Naive B cell (primary cell): ENCODE measurements at regions not wholly inside any gene's neighbourhood (a gene's known extent, or its start where the extent isn't known, plus 50 kb on each side); places are given as distances from the start of the nearest gene placed in this dataset.
A peak's percentile ranks its signal among the peaks of the same experiment; 100 is the strongest.

Source experiments
- ATAC-seq, 2 donors: fragments of 150-1000 bp; cut with Tn5 transposase; 2 replicates each; pipeline ENCODE4 v1.10.0; 2021; ENCODE audit warnings: low read depth in 2 of 2, mild to moderate bottlenecking in 2 of 2, moderate library complexity in 2 of 2
- DNase-seq: peaks from one replicate; pipeline ENCODE4 v3.0.0; 2022
- H3K27ac Mint-ChIP-seq, 6 donors: one replicate each; pipeline ENCODE4 v1.8.0; 2020 to 2022; ENCODE audit warnings: mild to moderate bottlenecking in 6 of 6, mixed read lengths in 6 of 6, moderate library complexity in 5 of 6, inconsistent platforms in 2 of 6
- H3K27me3 Mint-ChIP-seq, 3 donors: one replicate each; pipeline ENCODE4 v1.8.0; 2021 to 2022; ENCODE audit warnings: mixed read lengths in 3 of 3, mild to moderate bottlenecking in 1 of 3
- H3K36me3 Mint-ChIP-seq, 2 donors: one replicate each; pipeline ENCODE4 v1.8.0; 2020 to 2022; ENCODE audit warnings: mixed read lengths in 2 of 2, inconsistent platforms in 1 of 2, mild to moderate bottlenecking in 1 of 2
- H3K4me1 Mint-ChIP-seq, 3 donors: one replicate each; pipeline ENCODE4 v1.8.0; 2020 to 2022; ENCODE audit warnings: mixed read lengths in 3 of 3, inconsistent platforms in 1 of 3, mild to moderate bottlenecking in 1 of 3, moderate library complexity in 1 of 3
- H3K4me3 Mint-ChIP-seq, 8 donors: one replicate each; pipeline ENCODE4 v1.8.0; 2020 to 2022; ENCODE audit warnings: mild to moderate bottlenecking in 8 of 8, mixed read lengths in 8 of 8, moderate library complexity in 8 of 8, inconsistent platforms in 2 of 8
- H3K9me3 Mint-ChIP-seq, 7 donors: one replicate each; pipeline ENCODE4 v1.8.0; 2020 to 2022; ENCODE audit warnings: mixed read lengths in 7 of 7, mild to moderate bottlenecking in 5 of 7, inconsistent platforms in 2 of 7, moderate library complexity in 1 of 7

DNA sequence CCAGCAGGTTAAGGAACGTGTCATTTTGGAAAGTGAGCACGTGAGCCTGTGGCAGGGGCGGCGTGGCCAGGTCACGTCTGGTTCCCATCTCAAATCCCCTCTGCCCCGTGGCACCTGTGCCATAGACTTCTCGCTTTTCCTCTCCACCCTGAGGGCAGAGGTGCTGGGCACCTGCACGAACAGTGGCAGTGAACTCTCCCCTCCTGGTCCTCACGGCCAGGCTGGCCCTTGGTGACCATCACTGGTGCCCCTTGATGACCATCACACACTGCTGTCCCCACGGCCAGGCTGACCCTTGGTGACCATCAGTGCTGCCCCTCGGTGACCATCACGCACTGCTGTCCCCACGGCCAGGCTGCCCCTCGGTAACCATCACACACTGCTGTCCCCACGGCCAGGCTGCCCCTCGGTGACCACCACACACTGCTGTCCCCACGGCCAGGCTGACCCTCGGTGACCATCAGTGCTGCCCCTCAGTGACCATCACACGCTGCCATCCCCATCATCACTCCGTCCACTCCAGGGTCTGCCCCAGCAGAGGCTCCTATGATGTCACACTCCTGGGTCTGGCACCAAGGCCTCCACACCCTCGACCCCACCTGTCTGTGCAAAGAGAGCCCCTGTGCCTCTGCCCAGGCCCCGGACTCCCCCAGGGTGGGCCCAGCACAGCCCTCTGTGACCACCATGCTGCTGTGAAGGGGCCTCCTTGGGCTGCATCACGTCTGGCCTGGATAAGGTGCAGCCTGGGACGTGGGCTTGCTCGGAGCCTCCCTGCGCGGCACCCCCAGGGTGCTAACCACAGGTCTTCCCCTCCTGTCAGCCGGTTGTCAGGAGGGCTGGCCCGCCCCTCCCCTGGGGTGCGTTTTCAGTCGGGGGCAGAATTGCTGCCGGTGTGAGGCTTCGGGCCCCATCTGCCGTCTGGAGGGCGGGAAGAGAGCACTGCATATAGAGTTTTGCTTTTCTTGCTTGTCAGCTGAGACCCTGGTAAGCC is 738.6 kb downstream of the BRD1 start:
- H3K9me3 Mint-ChIP-seq, result no peaks in the 10 kb centered on the region
- no peak for ATAC-seq
- no peak overlapping the region for H3K4me3 Mint-ChIP-seq

GRCh38 chr22:49087716-49088601 is 739.7 kb downstream of the BRD1 start:
- Mint-ChIP-seq H3K36me3 (no peaks in the 10 kb centered on the region), H3K27me3 (peaks cover 0 to 8% (median 0%) of the 10 kb centered on the region in 3 donors), H3K27ac (no peak overlapping the region), H3K4me1 (no peaks in the 10 kb centered on the region), H3K9me3 (no peaks in the 10 kb centered on the region), H3K4me3 (no peak overlapping the region)
- DNase-seq, result no peak
- ATAC-seq, result no peak

More for the DNA sequence above, 738.6 kb downstream of the BRD1 start:
- no peaks in the 10 kb centered on the region for H3K36me3 Mint-ChIP-seq
- no peak for DNase-seq
- peaks cover 0 to 8% (median 0%) of the 10 kb centered on the region in 3 donors for H3K27me3 Mint-ChIP-seq
- H3K27ac Mint-ChIP-seq, result no peak overlapping the region
- no peaks in the 10 kb centered on the region for H3K4me1 Mint-ChIP-seq

DNA sequence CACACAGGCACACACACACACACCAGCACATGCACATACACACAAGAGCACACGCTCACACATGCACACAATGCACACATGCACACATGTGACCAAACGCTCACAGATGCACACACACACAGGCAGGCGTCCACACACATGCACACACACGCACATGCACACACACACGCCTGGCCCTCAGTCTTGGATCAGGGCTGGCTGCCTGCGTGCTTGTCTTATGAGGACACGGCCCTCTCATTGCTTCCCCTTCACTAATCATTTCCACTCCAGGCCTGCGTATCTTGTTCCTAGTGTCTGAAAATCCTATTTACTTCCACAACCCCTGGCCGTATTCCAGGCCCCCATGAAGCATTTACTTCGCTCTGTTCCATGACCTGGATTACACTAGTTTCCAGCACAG is 740.5 kb downstream of the BRD1 start:
- no peak for ATAC-seq
- peaks cover 0 to 8% (median 0%) of the 10 kb centered on the region in 3 donors for H3K27me3 Mint-ChIP-seq
- no peak overlapping the region for H3K4me3 Mint-ChIP-seq
- DNase-seq, result no peak
- H3K4me1 Mint-ChIP-seq, result no peaks in the 10 kb centered on the region
- H3K9me3 Mint-ChIP-seq, result no peaks in the 10 kb centered on the region
- no peak overlapping the region for H3K27ac Mint-ChIP-seq
- no peaks in the 10 kb centered on the region for H3K36me3 Mint-ChIP-seq

GRCh38 chr22:49086606-49087157 is 741.0 kb downstream of the BRD1 start:
- Mint-ChIP-seq H3K27ac (no peak overlapping the region), H3K9me3 (no peaks in the 10 kb centered on the region), H3K27me3 (peaks cover 0 to 8% (median 0%) of the 10 kb centered on the region in 3 donors), H3K36me3 (no peaks in the 10 kb centered on the region), H3K4me1 (no peaks in the 10 kb centered on the region), H3K4me3 (no peak overlapping the region)
- DNase-seq (no peak), ATAC-seq (no peak)

DNA sequence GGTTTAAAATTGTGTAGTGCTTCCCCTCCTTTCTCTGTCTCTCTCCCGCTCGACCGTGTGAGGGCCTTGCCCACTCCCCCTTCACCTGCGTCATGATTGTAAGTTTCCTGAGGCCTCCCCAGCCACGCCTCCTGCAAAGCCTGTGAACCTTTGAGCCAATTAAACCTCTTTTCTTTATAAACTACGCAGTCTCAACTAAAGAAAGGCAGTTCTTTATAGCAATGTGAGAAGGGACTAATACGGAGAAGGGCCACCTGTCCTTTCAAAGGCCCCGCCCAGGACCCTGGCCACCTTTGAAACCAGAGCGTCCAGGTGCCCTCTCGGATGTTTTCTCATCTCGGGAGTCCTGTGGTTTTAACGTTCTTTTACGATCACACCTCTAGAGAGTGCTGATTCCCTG is 741.5 kb downstream of the BRD1 start:
- Mint-ChIP-seq H3K27ac (no peak overlapping the region), H3K36me3 (no peaks in the 10 kb centered on the region), H3K4me3 (no peak overlapping the region), H3K9me3 (no peaks in the 10 kb centered on the region), H3K27me3 (peaks cover 0 to 6% (median 0%) of the 10 kb centered on the region in 3 donors), H3K4me1 (no peaks in the 10 kb centered on the region)
- DNase-seq (no peak), ATAC-seq (no peak)

DNA sequence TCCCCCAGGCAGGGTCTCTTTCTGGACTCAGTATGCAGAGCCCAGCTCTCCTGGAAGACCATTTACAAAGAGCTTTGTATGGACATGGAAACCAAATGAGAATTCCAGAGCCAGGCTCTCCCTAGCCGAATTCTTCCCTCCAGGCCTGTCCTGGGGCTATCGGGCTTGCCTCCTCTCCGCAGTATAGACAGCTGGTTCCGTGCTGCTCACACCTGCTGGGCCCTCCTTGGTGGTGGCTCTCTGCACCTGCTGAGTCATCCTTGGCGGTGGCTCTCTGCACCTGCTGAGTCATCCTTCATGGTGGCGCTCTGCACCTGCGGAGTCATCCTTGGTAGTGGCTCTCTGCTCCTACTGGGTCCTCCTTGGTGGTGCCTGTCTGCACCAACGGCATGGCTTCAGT is 743.5 kb downstream of the BRD1 start:
- DNase-seq (no peak), ATAC-seq (no peak)
- no peaks in the 10 kb centered on the region for H3K4me1 Mint-ChIP-seq
- H3K9me3 Mint-ChIP-seq, result no peaks in the 10 kb centered on the region
- H3K4me3 Mint-ChIP-seq, result peak overlapping the region in 1 of 8 donors; percentile 15
- no peaks in the 10 kb centered on the region for H3K36me3 Mint-ChIP-seq
- H3K27ac Mint-ChIP-seq, result no peak overlapping the region
- H3K27me3 Mint-ChIP-seq, result no peaks in the 10 kb centered on the region

- H3K27ac Mint-ChIP-seq, result no peak overlapping the region
Observed at GRCh38 chr22:49083607-49084006, 744.1 kb downstream of the BRD1 start.

DNA sequence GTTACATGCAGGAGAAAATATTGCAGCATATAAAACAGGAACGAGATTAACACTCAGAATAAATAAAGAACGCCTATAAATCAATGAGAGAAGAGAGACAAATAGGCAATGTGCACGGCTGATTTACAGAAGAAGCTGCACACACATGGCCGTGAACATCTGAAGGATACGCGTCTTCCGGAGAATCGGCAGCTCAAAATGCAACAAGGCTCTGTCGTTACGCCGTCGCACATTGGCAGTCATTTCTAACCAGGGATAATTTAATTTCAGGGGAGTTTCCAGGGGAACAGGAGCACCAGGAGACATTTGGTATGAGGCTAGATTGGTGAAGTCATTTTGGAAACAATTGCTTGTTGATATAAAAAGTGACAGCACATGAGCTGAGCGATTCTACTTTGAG is 745.2 kb downstream of the BRD1 start:
- ATAC-seq, result no peak
- Mint-ChIP-seq H3K36me3 (no peaks in the 10 kb centered on the region), H3K4me1 (no peaks in the 10 kb centered on the region), H3K9me3 (no peaks in the 10 kb centered on the region), H3K4me3 (no peak overlapping the region), H3K27me3 (no peaks in the 10 kb centered on the region), H3K27ac (peak overlapping the region in 1 of 6 donors; percentile 40)
- no peak for DNase-seq

More at GRCh38 chr22:49083607-49084006, 744.1 kb downstream of the BRD1 start:
- Mint-ChIP-seq H3K4me3 (no peak overlapping the region), H3K27me3 (no peaks in the 10 kb centered on the region), H3K36me3 (no peaks in the 10 kb centered on the region), H3K4me1 (no peaks in the 10 kb centered on the region), H3K9me3 (no peaks in the 10 kb centered on the region)
- ATAC-seq (no peak), DNase-seq (no peak)

- H3K9me3 Mint-ChIP-seq, result no peaks in the 10 kb centered on the region
- H3K4me3 Mint-ChIP-seq, result no peak overlapping the region
- no peak for DNase-seq
- no peak overlapping the region for H3K27ac Mint-ChIP-seq
- no peaks in the 10 kb centered on the region for H3K27me3 Mint-ChIP-seq
- H3K36me3 Mint-ChIP-seq, result no peaks in the 10 kb centered on the region
- ATAC-seq, result no peak
- H3K4me1 Mint-ChIP-seq, result no peaks in the 10 kb centered on the region
Observed at GRCh38 chr22:49081926-49082325, 745.7 kb downstream of the BRD1 start.

GRCh38 chr22:49081261-49081666 is 746.4 kb downstream of the BRD1 start:
- no peak overlapping the region for H3K4me3 Mint-ChIP-seq
- DNase-seq (no peak), ATAC-seq (no peak)
- no peaks in the 10 kb centered on the region for H3K4me1 Mint-ChIP-seq
- no peaks in the 10 kb centered on the region for H3K36me3 Mint-ChIP-seq
- no peaks in the 10 kb centered on the region for H3K9me3 Mint-ChIP-seq
- no peak overlapping the region for H3K27ac Mint-ChIP-seq
- no peaks in the 10 kb centered on the region for H3K27me3 Mint-ChIP-seq

DNA sequence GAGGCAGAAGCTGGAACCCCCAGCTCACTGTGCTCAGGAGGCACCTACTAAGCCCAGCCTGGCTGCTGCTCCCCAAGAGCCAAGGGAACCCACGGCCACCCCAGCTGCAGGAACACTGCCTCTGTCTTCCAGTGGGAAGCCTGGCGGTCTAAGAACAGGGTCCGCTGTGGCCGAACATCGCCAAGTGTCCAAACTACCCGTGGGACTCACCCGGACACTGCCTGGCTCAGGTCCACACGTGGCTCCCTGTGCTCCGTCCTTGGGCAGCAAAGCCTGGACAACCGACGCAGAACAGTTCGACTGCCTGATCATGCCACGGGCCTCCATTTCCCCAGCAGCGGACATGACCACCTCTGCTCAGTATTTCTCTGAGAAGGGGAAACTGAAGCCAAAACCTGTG is 747.0 kb downstream of the BRD1 start:
- no peak overlapping the region for H3K4me3 Mint-ChIP-seq

GRCh38 chr22:49079743-49080500 is 747.8 kb downstream of the BRD1 start:
- no peaks in the 10 kb centered on the region for H3K36me3 Mint-ChIP-seq
- H3K4me1 Mint-ChIP-seq, result no peaks in the 10 kb centered on the region
- no peak for DNase-seq
- H3K9me3 Mint-ChIP-seq, result no peaks in the 10 kb centered on the region
- no peak for ATAC-seq
- H3K27me3 Mint-ChIP-seq, result no peaks in the 10 kb centered on the region
- H3K4me3 Mint-ChIP-seq, result no peak overlapping the region
- H3K27ac Mint-ChIP-seq, result no peak overlapping the region

More for the DNA sequence above, 747.0 kb downstream of the BRD1 start:
- H3K9me3 Mint-ChIP-seq, result no peaks in the 10 kb centered on the region
- no peaks in the 10 kb centered on the region for H3K4me1 Mint-ChIP-seq
- H3K36me3 Mint-ChIP-seq, result no peaks in the 10 kb centered on the region
- DNase-seq (no peak), ATAC-seq (no peak)
- H3K27ac Mint-ChIP-seq, result no peak overlapping the region
- no peaks in the 10 kb centered on the region for H3K27me3 Mint-ChIP-seq
